HL-60 (cell line): ENCODE measurements at regions not wholly inside any gene's neighbourhood (a gene's known extent, or its start where the extent isn't known, plus 50 kb on each side); places are given as distances from the start of the nearest gene placed in this dataset.

Source experiments
- GABPA ChIP-seq: IDR thresholded peaks from 2 replicates; pipeline ENCODE4 v1.6.1; 2012; ENCODE audit warnings: low read depth
- POLR2AphosphoS5 ChIP-seq: IDR thresholded peaks from 2 replicates; pipeline ENCODE4 v1.6.1; 2012; ENCODE audit warnings: low read depth
- SPI1 ChIP-seq: IDR thresholded peaks from 2 replicates; pipeline ENCODE4 v1.6.1; 2012; ENCODE audit warnings: low read depth, mild to moderate bottlenecking, borderline replicate concordance
- TF ChIP-seq, protein P1 (sequence below): IDR thresholded peaks from one replicate; pipeline ENCODE4 v1.5.1; 2011; ENCODE audit warnings: low read length, control low read depth, inconsistent platforms; ENCODE audit not compliant: insufficient read depth
- TF ChIP-seq, protein P2 (sequence below): IDR thresholded peaks from 2 replicates; pipeline ENCODE4 v1.6.1; 2012; ENCODE audit warnings: low read depth; ENCODE audit not compliant: insufficient replicate concordance

DNA sequence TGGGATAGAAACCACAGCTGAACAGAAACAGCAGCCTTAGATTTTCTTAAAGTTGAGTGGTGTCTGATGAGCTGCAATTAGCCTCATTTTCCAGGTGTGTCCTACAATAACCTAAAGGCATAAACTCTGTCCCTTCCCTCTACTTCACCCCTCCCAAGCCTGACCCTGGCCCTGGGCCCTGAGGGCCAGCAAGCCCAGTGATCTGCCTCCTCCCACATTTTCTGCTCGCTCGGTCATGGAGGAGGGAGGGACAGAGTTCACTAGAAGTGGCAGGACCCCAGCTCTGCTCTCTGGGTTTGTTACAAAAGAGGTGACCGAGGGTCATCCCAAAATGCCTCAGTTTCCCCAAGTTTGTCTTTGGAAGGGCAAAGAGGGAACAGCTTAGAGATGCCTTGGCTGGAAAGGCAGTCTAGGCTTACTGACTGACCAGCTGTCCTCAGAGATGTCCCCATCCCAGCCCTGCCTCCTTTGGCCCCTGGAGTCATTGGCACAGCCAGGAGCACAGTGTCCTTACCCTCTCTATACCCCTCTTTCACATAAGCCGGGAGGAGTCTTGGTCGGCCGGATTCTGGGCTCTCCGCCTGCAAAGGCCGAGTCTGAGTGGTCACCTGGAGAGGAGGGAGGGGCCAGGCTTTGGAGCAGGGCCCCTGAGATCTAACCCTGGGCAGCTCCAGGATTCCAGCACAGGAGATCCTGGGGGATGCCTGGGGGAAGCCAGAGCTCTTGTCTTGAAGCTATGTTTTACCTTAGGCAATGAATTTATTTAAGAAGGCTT lies 172.7 kb downstream of the PTPRU start:
- TF ChIP-seq, protein P1, sequence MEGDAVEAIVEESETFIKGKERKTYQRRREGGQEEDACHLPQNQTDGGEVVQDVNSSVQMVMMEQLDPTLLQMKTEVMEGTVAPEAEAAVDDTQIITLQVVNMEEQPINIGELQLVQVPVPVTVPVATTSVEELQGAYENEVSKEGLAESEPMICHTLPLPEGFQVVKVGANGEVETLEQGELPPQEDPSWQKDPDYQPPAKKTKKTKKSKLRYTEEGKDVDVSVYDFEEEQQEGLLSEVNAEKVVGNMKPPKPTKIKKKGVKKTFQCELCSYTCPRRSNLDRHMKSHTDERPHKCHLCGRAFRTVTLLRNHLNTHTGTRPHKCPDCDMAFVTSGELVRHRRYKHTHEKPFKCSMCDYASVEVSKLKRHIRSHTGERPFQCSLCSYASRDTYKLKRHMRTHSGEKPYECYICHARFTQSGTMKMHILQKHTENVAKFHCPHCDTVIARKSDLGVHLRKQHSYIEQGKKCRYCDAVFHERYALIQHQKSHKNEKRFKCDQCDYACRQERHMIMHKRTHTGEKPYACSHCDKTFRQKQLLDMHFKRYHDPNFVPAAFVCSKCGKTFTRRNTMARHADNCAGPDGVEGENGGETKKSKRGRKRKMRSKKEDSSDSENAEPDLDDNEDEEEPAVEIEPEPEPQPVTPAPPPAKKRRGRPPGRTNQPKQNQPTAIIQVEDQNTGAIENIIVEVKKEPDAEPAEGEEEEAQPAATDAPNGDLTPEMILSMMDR: no peak
- no peak for TF ChIP-seq POLR2AphosphoS5
- TF ChIP-seq GABPA: no peak
- TF ChIP-seq, protein P2, sequence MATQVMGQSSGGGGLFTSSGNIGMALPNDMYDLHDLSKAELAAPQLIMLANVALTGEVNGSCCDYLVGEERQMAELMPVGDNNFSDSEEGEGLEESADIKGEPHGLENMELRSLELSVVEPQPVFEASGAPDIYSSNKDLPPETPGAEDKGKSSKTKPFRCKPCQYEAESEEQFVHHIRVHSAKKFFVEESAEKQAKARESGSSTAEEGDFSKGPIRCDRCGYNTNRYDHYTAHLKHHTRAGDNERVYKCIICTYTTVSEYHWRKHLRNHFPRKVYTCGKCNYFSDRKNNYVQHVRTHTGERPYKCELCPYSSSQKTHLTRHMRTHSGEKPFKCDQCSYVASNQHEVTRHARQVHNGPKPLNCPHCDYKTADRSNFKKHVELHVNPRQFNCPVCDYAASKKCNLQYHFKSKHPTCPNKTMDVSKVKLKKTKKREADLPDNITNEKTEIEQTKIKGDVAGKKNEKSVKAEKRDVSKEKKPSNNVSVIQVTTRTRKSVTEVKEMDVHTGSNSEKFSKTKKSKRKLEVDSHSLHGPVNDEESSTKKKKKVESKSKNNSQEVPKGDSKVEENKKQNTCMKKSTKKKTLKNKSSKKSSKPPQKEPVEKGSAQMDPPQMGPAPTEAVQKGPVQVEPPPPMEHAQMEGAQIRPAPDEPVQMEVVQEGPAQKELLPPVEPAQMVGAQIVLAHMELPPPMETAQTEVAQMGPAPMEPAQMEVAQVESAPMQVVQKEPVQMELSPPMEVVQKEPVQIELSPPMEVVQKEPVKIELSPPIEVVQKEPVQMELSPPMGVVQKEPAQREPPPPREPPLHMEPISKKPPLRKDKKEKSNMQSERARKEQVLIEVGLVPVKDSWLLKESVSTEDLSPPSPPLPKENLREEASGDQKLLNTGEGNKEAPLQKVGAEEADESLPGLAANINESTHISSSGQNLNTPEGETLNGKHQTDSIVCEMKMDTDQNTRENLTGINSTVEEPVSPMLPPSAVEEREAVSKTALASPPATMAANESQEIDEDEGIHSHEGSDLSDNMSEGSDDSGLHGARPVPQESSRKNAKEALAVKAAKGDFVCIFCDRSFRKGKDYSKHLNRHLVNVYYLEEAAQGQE: no peak
- TF ChIP-seq SPI1: no peak
